ENCODE measurements at regions not wholly inside any gene's neighbourhood (a gene's known extent, or its start where the extent isn't known, plus 50 kb on each side); places are given as distances from the start of the nearest gene placed in this dataset.

DNA sequence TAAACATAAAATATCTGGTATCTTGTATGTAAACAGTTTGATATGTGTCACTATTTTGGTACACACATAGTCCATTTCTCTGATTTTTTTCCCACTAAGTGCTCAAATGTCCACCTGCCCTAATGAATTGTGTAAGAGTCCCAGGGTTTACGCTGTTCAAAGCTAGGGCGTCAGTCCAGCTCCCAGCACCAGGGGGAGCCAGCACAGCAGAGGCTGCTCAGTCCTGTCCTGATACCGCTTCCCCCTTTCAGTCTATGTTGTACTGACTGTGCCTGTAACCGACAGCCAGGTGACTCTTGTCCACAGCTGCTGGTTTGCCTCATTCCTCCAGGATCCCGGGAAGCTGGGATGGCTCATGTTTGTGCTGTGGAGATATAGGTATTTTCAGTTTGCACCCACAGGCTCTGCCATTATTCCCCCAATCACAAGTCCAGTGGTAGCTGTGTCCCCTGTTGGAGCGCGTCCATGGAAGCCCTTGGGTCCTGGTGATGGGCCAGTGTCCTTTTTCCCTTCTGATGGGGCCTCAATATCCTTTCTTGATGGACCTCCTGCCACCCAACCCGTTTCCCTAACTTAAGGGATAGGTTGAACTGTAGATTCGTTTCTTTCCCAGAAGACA, 242.0 kb downstream of the NEDD1 start:
- TF ChIP-seq, protein P1, sequence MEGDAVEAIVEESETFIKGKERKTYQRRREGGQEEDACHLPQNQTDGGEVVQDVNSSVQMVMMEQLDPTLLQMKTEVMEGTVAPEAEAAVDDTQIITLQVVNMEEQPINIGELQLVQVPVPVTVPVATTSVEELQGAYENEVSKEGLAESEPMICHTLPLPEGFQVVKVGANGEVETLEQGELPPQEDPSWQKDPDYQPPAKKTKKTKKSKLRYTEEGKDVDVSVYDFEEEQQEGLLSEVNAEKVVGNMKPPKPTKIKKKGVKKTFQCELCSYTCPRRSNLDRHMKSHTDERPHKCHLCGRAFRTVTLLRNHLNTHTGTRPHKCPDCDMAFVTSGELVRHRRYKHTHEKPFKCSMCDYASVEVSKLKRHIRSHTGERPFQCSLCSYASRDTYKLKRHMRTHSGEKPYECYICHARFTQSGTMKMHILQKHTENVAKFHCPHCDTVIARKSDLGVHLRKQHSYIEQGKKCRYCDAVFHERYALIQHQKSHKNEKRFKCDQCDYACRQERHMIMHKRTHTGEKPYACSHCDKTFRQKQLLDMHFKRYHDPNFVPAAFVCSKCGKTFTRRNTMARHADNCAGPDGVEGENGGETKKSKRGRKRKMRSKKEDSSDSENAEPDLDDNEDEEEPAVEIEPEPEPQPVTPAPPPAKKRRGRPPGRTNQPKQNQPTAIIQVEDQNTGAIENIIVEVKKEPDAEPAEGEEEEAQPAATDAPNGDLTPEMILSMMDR (IDR thresholded peaks at IDR 0.05; ENCODE audit: insufficient read depth, low read depth, low read length), result peak; percentile 64
- no peak for TF ChIP-seq EZH2 (IDR thresholded peaks at IDR 0.05; ENCODE audit: insufficient read depth, low read length)
